T-helper 2 cell treated with Interferon-gamma antibody and Interleukin-4, amounts not matched to agents 5 μg/mL and 100 μg/mL, for 36 hours (primary cell): ENCODE measurements at regions not wholly inside any gene's neighbourhood (a gene's known extent, or its start where the extent isn't known, plus 50 kb on each side); places are given as distances from the start of the nearest gene placed in this dataset.
"Not testable (repeated sequence)": the region's sequence is repeated elsewhere in the genome, so short reads cannot be mapped to it uniquely, and the experiment has no call there.

ENCODE experiments used
- DNase-seq: peaks from one replicate; pipeline ENCODE4 v3.0.0; 2021; ENCODE audit warnings: low spot score
- H3K27ac Mint-ChIP-seq: one replicate; pipeline ENCODE4 v1.8.0; 2021; ENCODE audit warnings: mild to moderate bottlenecking, mixed read lengths
- H3K27me3 Mint-ChIP-seq: one replicate; pipeline ENCODE4 v1.8.0; 2021; ENCODE audit warnings: low read depth, mixed read lengths
- H3K36me3 Mint-ChIP-seq: one replicate; pipeline ENCODE4 v1.8.0; 2021; ENCODE audit warnings: low read depth, mixed read lengths
- H3K4me1 Mint-ChIP-seq: one replicate; pipeline ENCODE4 v1.8.0; 2021; ENCODE audit warnings: low read depth, mixed read lengths
- H3K4me3 Mint-ChIP-seq: one replicate; pipeline ENCODE4 v1.8.0; 2022; ENCODE audit warnings: mild to moderate bottlenecking, moderate library complexity, mixed read lengths
- H3K9me3 Mint-ChIP-seq: one replicate; pipeline ENCODE4 v1.8.0; 2021; ENCODE audit warnings: mixed read lengths

DNA sequence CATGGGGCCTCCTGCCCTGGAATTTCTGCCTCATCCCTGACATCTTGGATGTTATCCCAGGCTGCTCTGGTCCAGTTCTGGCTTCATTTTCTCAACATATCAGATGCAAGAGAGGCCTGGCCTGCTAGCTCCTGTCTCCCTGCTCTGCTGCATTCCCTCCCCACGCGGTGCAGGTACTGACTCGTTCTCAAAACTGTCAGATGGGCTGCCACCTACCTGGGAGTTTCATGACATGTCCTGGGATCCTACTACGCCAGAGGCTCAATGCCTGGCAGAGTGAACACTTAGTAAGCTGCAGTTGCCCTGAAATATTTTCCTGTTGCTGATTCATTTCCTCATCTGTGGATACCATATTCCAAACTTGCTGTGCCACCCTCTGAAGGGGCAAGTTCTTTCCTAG, 126.7 kb upstream of the PLGLB2 start:
- H3K36me3 Mint-ChIP-seq = not testable (repeated sequence)

DNA sequence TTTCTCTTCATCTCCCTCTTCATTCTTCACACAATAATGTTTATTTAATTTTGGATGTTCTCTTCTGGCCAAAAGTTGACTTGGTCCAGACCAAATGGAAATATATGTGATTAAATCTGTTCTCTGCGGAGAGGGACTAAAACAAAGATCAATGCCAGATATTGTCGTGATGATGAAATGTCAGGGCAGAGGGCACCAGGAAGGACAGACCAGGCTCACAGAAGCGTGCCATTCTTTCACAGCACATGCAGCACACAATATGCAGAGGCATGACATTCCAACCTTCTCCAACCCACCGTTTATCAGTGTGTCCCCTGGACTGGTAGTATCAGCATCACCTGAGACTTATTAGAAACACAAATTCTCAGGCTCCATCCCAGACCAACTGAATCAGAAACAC, 125.2 kb upstream of the PLGLB2 start:
- H3K9me3 Mint-ChIP-seq, H3K4me3 Mint-ChIP-seq, H3K36me3 Mint-ChIP-seq, H3K27me3 Mint-ChIP-seq, H3K27ac Mint-ChIP-seq, DNase-seq, H3K4me1 Mint-ChIP-seq: not testable (repeated sequence)

More for the DNA sequence above, 126.7 kb upstream of the PLGLB2 start:
- DNase-seq, H3K4me1 Mint-ChIP-seq, H3K27me3 Mint-ChIP-seq, H3K4me3 Mint-ChIP-seq, H3K9me3 Mint-ChIP-seq, H3K27ac Mint-ChIP-seq: not testable (repeated sequence)

GRCh38 chr2:87629491-87630458, 118.1 kb upstream of the PLGLB2 start:
- H3K36me3 Mint-ChIP-seq, H3K9me3 Mint-ChIP-seq, H3K27ac Mint-ChIP-seq, H3K4me3 Mint-ChIP-seq, H3K27me3 Mint-ChIP-seq: not testable (repeated sequence)
- DNase-seq = peak; percentile 76
- peaks cover 10% of the 10 kb centered on the region for H3K4me1 Mint-ChIP-seq

- H3K9me3 Mint-ChIP-seq, H3K27ac Mint-ChIP-seq, H3K4me3 Mint-ChIP-seq, DNase-seq, H3K27me3 Mint-ChIP-seq, H3K36me3 Mint-ChIP-seq: not testable (repeated sequence)
- peaks cover 10% of the 10 kb centered on the region for H3K4me1 Mint-ChIP-seq
Observed at GRCh38 chr2:87630892-87631291, 117.0 kb upstream of the PLGLB2 start.

- DNase-seq = peak; percentile 47
- not testable (repeated sequence) for H3K27me3 Mint-ChIP-seq, H3K9me3 Mint-ChIP-seq, H3K36me3 Mint-ChIP-seq, H3K4me3 Mint-ChIP-seq
- Mint-ChIP-seq H3K4me1 (peaks cover 10% of the 10 kb centered on the region), H3K27ac (peak overlapping the region; percentile 82)
Observed at GRCh38 chr2:87631402-87631801, 116.5 kb upstream of the PLGLB2 start.

GRCh38 chr2:87633287-87633963, 114.5 kb upstream of the PLGLB2 start:
- not testable (repeated sequence) for H3K27me3 Mint-ChIP-seq, H3K36me3 Mint-ChIP-seq, H3K4me3 Mint-ChIP-seq, H3K9me3 Mint-ChIP-seq, DNase-seq
- Mint-ChIP-seq H3K27ac (peak overlapping the region; percentile 65), H3K4me1 (peaks cover 10% of the 10 kb centered on the region)

DNA sequence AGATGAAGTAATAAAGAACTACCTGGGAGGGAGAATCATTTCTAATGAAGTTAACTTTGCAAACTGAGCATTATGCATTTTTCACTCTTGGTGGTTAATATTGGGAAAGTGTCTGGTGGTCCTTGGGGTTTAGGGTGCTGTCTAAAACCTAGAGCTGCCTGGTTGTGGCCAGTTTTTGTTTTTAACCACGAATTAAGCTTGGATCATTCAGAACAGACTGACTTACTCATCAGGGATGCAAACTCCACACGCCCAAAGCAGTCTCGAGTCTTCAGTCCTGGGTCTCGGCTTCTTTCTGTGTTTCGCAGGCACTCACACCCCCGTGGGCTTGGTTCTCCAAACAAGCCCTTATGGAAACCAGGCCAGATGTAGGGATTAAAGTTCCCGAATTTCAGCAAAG, 113.8 kb upstream of the PLGLB2 start:
- DNase-seq, H3K27me3 Mint-ChIP-seq, H3K4me3 Mint-ChIP-seq, H3K9me3 Mint-ChIP-seq, H3K36me3 Mint-ChIP-seq: not testable (repeated sequence)
- Mint-ChIP-seq H3K4me1 (peaks cover 10% of the 10 kb centered on the region), H3K27ac (peak overlapping the region; percentile 71)

DNA sequence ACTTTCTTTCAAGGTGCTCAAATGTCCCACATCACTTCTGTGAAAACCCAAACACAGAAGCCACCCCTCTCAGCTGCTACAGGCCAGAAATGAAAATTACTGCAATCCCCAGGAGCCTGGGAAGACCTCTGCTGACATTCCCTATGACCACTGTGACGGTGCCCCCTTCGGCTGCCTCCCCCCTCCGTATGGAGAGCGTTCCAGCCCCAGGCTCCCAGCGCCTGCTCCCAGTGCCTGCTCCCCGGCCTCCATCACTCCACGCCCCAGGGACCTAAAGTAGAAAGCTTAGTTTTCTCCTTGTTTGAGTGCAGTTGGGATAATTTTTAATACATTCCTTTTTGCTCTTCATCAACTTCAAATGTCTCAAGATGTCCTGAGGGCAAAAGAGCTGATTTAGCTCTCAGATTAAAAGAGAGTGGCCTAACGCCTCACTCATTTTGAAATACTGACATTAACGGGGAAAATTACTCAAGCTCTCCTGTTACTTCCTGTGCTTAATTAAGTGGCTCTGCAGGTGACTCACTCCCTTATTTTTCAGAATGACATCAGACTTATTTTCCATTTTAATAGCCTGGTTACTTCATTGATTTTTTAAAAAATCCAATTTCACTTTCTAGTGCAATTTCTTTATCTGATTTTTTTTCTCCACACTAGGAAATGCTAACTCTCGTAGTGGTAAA, 112.8 kb upstream of the PLGLB2 start:
- H3K36me3 Mint-ChIP-seq, DNase-seq, H3K27me3 Mint-ChIP-seq, H3K9me3 Mint-ChIP-seq, H3K4me3 Mint-ChIP-seq: not testable (repeated sequence)
- peaks cover 10% of the 10 kb centered on the region for H3K4me1 Mint-ChIP-seq
- H3K27ac Mint-ChIP-seq = peak overlapping the region; percentile 73

DNA sequence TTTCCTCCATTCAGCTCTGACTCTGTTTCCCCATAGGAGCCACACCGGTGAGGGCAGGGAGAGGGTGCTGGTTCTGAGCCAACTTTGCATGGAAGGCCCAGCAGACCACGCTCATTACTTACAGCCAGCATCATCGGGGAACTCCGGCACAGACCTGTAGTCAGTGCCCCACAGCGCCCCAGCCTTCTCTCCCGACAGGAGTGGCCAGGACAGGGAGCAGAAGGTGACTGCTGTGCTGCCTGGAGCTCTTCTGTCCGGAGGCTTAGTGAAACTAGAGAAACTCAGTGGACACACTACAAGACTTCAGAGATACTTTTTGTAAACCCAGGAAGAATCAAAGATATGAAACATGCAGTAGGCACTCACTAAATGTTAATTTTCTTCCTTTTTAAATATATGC, 111.6 kb upstream of the PLGLB2 start:
- not testable (repeated sequence) for H3K27ac Mint-ChIP-seq, H3K9me3 Mint-ChIP-seq, H3K4me3 Mint-ChIP-seq, H3K27me3 Mint-ChIP-seq, H3K36me3 Mint-ChIP-seq, DNase-seq
- H3K4me1 Mint-ChIP-seq = peaks cover 10% of the 10 kb centered on the region

DNA sequence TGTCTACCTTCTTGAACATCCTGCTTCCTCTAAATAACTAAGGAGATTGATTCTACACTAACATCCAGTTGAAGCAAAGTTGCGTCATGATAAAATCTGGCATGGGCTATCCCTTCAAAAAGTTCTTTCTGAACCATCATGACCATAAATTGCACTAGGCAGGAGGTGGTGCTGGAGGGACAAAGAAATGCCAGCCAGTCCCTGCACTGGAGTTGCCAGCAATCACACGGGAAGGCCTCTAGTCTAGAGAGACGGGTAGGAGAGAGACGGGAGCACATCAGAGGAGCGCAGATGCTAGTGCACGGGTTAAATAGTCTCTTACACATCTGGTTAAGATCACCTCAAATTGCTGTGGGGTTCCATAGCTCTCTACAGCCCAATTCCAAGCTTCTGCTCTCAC, 111.2 kb upstream of the PLGLB2 start:
- not testable (repeated sequence) for H3K27ac Mint-ChIP-seq, H3K9me3 Mint-ChIP-seq, H3K27me3 Mint-ChIP-seq, DNase-seq, H3K4me3 Mint-ChIP-seq, H3K36me3 Mint-ChIP-seq, H3K4me1 Mint-ChIP-seq

DNA sequence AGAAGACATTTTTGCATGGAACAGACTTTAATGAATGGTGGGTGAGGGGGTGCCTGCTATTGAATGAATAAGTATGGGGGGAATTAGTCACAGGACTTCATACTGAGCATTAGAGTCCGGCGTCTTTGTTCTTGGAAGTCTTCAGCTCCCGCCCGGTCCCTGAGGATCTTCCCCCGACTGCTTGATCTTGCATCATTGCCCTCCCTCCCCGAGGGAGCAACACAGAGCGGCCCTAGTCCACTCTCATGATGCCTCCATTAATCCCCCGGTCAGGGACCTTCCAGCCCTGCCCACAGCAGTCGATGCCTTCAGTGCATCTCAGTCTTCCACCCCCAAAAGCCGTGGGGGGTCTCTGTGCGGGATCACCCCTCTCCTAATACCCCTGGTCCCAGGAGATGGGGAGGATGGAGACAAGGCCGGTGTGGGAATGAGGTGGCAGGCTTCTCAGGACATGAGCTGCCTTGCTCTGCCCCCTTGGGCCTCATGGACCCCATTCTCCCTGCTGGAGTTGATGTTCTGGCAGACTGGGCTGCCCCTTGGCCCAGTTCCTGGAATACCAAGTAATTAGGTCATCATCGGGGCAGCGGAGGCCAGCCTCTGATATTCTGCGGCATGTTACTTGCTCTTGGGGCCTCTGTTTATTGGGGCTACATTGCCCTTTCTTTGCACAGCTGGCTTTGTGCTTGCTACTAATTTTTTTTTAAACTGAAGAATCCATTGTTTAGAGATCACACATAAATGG, 110.5 kb upstream of the PLGLB2 start:
- H3K4me1 Mint-ChIP-seq = not testable (repeated sequence)

GRCh38 chr2:87638114-87638807, 109.6 kb upstream of the PLGLB2 start:
- not testable (repeated sequence) for DNase-seq, H3K4me1 Mint-ChIP-seq, H3K4me3 Mint-ChIP-seq, H3K36me3 Mint-ChIP-seq, H3K9me3 Mint-ChIP-seq, H3K27ac Mint-ChIP-seq, H3K27me3 Mint-ChIP-seq

More for the DNA sequence above, 110.5 kb upstream of the PLGLB2 start:
- DNase-seq, H3K27ac Mint-ChIP-seq, H3K36me3 Mint-ChIP-seq, H3K4me3 Mint-ChIP-seq, H3K9me3 Mint-ChIP-seq, H3K27me3 Mint-ChIP-seq: not testable (repeated sequence)

GRCh38 chr2:87638872-87639271, 109.0 kb upstream of the PLGLB2 start:
- H3K36me3 Mint-ChIP-seq, H3K9me3 Mint-ChIP-seq, DNase-seq, H3K4me1 Mint-ChIP-seq, H3K27ac Mint-ChIP-seq, H3K27me3 Mint-ChIP-seq, H3K4me3 Mint-ChIP-seq: not testable (repeated sequence)
